ENCODE measurements at regions not wholly inside any gene's neighbourhood (a gene's known extent, or its start where the extent isn't known, plus 50 kb on each side); places are given as distances from the start of the nearest gene placed in this dataset.
A peak's percentile ranks its signal among the peaks of the same experiment; 100 is the strongest.

DNA sequence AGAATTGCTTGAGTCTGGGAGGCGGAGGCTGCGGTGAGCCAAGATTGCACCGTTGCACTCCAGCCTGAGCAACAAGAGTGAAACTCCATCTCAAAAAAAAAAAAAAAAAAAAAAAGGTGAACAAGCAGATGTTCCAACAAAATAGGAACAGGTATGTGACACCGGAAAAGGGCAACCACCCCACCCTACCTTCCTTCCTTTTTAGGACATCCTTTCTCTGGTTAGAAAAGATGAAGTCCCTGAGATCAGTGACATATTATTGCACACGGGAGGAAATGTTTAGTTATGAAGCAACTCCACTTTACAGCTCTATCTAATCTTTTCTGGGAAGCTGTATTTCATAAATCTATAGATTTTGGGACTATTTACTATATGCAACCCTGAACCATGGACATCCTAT is 114.2 kb upstream of the MON1B start:
- TF ChIP-seq, protein P1, sequence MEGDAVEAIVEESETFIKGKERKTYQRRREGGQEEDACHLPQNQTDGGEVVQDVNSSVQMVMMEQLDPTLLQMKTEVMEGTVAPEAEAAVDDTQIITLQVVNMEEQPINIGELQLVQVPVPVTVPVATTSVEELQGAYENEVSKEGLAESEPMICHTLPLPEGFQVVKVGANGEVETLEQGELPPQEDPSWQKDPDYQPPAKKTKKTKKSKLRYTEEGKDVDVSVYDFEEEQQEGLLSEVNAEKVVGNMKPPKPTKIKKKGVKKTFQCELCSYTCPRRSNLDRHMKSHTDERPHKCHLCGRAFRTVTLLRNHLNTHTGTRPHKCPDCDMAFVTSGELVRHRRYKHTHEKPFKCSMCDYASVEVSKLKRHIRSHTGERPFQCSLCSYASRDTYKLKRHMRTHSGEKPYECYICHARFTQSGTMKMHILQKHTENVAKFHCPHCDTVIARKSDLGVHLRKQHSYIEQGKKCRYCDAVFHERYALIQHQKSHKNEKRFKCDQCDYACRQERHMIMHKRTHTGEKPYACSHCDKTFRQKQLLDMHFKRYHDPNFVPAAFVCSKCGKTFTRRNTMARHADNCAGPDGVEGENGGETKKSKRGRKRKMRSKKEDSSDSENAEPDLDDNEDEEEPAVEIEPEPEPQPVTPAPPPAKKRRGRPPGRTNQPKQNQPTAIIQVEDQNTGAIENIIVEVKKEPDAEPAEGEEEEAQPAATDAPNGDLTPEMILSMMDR (IDR thresholded peaks at IDR 0.05; ENCODE audit: unreplicated experiment): no peak
- Mint-ChIP-seq H3K9me3 (no peaks in the 10 kb centered on the region), H3K27me3 (ENCODE audit: low read depth) (peaks cover 9% of the 10 kb centered on the region), H3K4me1 (peaks cover 15% of the 10 kb centered on the region), H3K36me3 (no peaks in the 10 kb centered on the region), H3K4me3 (no peak overlapping the region), H3K27ac (no peak overlapping the region)
- no peak for DNase-seq (ENCODE audit: low spot score in 2 of 2, unreplicated experiment in 2 of 2)

DNA sequence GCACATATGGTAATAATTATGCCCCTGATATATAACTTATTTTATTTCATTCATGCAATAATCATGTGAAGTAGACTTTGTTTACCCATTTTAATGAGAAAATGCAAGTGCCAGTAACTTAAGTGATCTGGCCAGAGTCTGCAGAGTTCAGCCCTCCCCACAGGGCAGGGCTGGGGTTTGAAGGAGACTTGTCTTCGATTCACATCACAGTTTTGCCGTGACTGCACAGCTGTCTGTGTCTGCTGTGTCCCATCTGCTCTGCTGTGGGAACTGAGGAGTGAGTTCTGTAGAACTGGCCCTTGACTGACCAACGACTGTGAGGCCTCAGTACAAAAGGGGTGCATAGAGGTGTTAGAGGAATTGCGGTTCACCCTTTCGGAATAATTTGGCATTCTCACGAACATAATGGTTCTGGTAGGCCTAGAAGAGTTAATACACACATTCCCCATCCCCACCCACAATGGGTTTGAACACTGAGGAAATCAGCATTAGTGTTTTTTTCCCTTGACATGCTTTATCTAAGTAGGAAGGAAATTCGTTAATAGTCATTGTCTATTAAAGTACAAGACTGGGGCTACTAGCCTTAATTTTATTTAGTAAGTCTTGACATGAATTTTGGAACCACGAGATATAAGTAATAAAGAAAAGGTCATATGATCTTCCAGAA is 113.6 kb upstream of the MON1B start:
- Mint-ChIP-seq H3K9me3 (no peaks in the 10 kb centered on the region), H3K27ac (no peak overlapping the region), H3K36me3 (no peaks in the 10 kb centered on the region), H3K4me3 (no peak overlapping the region), H3K4me1 (peaks cover 15% of the 10 kb centered on the region), H3K27me3 (ENCODE audit: low read depth) (peaks cover 9% of the 10 kb centered on the region)
- no peak for DNase-seq (ENCODE audit: low spot score in 2 of 2, unreplicated experiment in 2 of 2)
- TF ChIP-seq, protein P1 (IDR thresholded peaks at IDR 0.05; ENCODE audit: unreplicated experiment): no peak

- no peak overlapping the region for H3K27ac Mint-ChIP-seq
- TF ChIP-seq, protein P1 (IDR thresholded peaks at IDR 0.05; ENCODE audit: unreplicated experiment): no peak
- peaks cover 20% of the 10 kb centered on the region for H3K4me1 Mint-ChIP-seq
- peaks cover 4% of the 10 kb centered on the region for H3K9me3 Mint-ChIP-seq
- no peaks in the 10 kb centered on the region for H3K36me3 Mint-ChIP-seq
- no peak for DNase-seq (ENCODE audit: low spot score in 2 of 2, unreplicated experiment in 2 of 2)
- H3K4me3 Mint-ChIP-seq: no peak overlapping the region
- H3K27me3 Mint-ChIP-seq (ENCODE audit: low read depth): peaks cover 5% of the 10 kb centered on the region
These were observed 105.0 kb upstream of the MON1B start for GRCh38 chr16:77085981-77086380.

GRCh38 chr16:77090062-77090461 is 100.9 kb upstream of the MON1B start:
- H3K4me3 Mint-ChIP-seq: no peak overlapping the region
- H3K4me1 Mint-ChIP-seq: peaks cover 34% of the 10 kb centered on the region
- H3K36me3 Mint-ChIP-seq: no peaks in the 10 kb centered on the region
- DNase-seq (ENCODE audit: low spot score in 2 of 2, unreplicated experiment in 2 of 2): no peak
- peaks cover 4% of the 10 kb centered on the region for H3K9me3 Mint-ChIP-seq
- TF ChIP-seq, protein P1 (IDR thresholded peaks at IDR 0.05; ENCODE audit: unreplicated experiment): no peak
- peaks cover 25% of the 10 kb centered on the region for H3K27me3 Mint-ChIP-seq (ENCODE audit: low read depth)
- peak overlapping the region; percentile 37 for H3K27ac Mint-ChIP-seq

GRCh38 chr16:77093309-77093708 is 97.7 kb upstream of the MON1B start:
- Mint-ChIP-seq H3K27ac (no peak overlapping the region), H3K4me1 (peaks cover 33% of the 10 kb centered on the region), H3K4me3 (no peak overlapping the region), H3K9me3 (no peaks in the 10 kb centered on the region), H3K27me3 (ENCODE audit: low read depth) (peaks cover 28% of the 10 kb centered on the region), H3K36me3 (no peaks in the 10 kb centered on the region)
- DNase-seq (ENCODE audit: low spot score in 2 of 2, unreplicated experiment in 2 of 2): no peak
- TF ChIP-seq, protein P1 (IDR thresholded peaks at IDR 0.05; ENCODE audit: unreplicated experiment): no peak

Data from mesothelial cell of epicardium (in vitro differentiated cells).